T-helper 2 cell treated with Interferon-gamma antibody and Interleukin-4, amounts not matched to agents 5 μg/mL and 100 μg/mL, for 36 hours (primary cell): ENCODE measurements at regions not wholly inside any gene's neighbourhood (a gene's known extent, or its start where the extent isn't known, plus 50 kb on each side); places are given as distances from the start of the nearest gene placed in this dataset.

Source experiments
- DNase-seq: peaks from one replicate; pipeline ENCODE4 v3.0.0; 2021; ENCODE audit warnings: low spot score
- H3K27ac Mint-ChIP-seq: one replicate; pipeline ENCODE4 v1.8.0; 2021; ENCODE audit warnings: mild to moderate bottlenecking, mixed read lengths
- H3K27me3 Mint-ChIP-seq: one replicate; pipeline ENCODE4 v1.8.0; 2021; ENCODE audit warnings: low read depth, mixed read lengths
- H3K36me3 Mint-ChIP-seq: one replicate; pipeline ENCODE4 v1.8.0; 2021; ENCODE audit warnings: low read depth, mixed read lengths
- H3K4me1 Mint-ChIP-seq: one replicate; pipeline ENCODE4 v1.8.0; 2021; ENCODE audit warnings: low read depth, mixed read lengths
- H3K4me3 Mint-ChIP-seq: one replicate; pipeline ENCODE4 v1.8.0; 2022; ENCODE audit warnings: mild to moderate bottlenecking, moderate library complexity, mixed read lengths
- H3K9me3 Mint-ChIP-seq: one replicate; pipeline ENCODE4 v1.8.0; 2021; ENCODE audit warnings: mixed read lengths

DNA sequence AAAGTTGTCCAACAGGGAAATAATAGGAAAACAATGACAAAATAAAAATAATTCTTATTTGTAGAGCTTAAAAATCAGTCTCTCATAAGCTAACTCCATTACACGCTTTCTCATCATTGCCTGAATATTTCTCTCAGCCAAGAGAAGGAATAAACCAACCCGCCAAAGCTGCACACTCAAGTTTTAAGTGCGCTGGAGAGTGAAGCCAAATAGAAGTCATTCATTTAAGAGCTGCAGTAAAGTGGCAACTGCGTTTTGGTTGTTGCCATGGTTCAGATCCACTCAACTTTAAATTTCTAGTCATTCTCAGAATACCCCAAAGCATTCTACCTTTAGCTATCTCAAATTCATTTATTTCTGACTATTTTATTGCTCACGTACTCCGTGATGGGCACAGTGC is 230.7 kb downstream of the CBLN4 start:
- Mint-ChIP-seq H3K36me3 (no peaks in the 10 kb centered on the region), H3K4me3 (no peak overlapping the region), H3K27ac (no peak overlapping the region), H3K27me3 (no peaks in the 10 kb centered on the region), H3K4me1 (no peaks in the 10 kb centered on the region), H3K9me3 (peaks cover 31% of the 10 kb centered on the region)
- DNase-seq = no peak

DNA sequence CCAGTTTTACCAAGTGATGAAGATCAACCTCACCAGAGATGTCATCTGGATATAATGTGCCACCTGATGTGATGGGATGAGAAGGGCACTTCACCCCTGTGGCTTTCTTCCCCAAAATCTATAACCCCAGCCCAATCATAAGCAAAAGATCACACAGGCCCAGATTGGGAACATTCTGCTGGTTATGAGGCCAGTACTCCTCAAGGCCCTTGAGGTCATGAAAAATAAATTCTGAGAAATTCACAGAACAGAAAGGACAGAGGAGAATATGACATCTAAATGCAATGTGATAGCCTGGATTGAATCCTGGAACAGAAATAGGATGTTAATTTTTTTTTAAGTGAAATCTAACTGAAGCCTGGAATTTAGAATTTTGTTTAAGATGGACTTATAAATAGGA is 243.5 kb downstream of the CBLN4 start:
- Mint-ChIP-seq H3K27me3 (no peaks in the 10 kb centered on the region), H3K4me3 (no peak overlapping the region), H3K27ac (no peak overlapping the region), H3K4me1 (no peaks in the 10 kb centered on the region), H3K36me3 (no peaks in the 10 kb centered on the region), H3K9me3 (peaks cover 51% of the 10 kb centered on the region)
- DNase-seq = no peak

DNA sequence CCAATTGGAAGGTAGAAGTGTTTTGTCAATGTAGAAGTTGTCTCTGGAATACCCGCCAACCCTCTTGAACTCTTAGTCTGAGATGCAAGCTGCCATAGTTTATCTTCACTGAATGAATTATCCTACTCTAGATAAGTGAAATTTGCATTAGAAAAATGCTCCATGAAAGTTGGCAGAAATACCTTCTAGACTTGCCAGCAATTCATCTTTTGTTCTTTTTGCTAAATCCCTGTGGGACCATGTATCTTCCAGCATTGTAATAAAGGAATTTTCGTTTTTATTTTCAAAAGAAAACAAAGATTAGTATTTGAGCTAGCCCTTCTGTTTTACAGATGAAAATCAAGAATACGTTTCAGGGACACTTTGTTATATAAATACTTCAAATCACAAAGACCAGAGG is 244.2 kb downstream of the CBLN4 start:
- DNase-seq = no peak
- no peak overlapping the region for H3K27ac Mint-ChIP-seq
- H3K9me3 Mint-ChIP-seq = peaks cover 48% of the 10 kb centered on the region
- no peak overlapping the region for H3K4me3 Mint-ChIP-seq
- H3K27me3 Mint-ChIP-seq = no peaks in the 10 kb centered on the region
- no peaks in the 10 kb centered on the region for H3K36me3 Mint-ChIP-seq
- no peaks in the 10 kb centered on the region for H3K4me1 Mint-ChIP-seq

DNA sequence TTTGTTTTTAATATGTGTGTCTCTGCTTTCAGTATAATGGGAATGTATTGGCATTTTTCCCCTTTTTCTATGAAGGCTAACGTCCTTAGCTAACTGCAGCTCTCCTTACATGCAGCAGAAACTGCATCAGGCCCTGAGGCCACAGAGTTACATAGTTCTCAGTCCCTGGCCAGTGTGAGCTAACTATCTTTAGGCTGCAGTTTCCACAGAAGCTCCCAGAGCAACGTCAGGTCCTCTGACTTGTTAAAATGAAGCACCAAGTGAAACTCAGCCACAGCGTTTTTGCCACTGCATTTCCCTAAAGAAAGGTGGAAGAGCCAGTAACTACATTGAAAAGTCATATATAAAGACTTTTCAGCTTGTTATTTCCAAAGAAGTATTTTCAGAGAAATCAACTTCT is 244.7 kb downstream of the CBLN4 start:
- no peak overlapping the region for H3K4me3 Mint-ChIP-seq
- no peaks in the 10 kb centered on the region for H3K4me1 Mint-ChIP-seq
- no peak overlapping the region for H3K27ac Mint-ChIP-seq
- DNase-seq = no peak
- no peaks in the 10 kb centered on the region for H3K27me3 Mint-ChIP-seq
- H3K9me3 Mint-ChIP-seq = peaks cover 46% of the 10 kb centered on the region
- no peaks in the 10 kb centered on the region for H3K36me3 Mint-ChIP-seq

DNA sequence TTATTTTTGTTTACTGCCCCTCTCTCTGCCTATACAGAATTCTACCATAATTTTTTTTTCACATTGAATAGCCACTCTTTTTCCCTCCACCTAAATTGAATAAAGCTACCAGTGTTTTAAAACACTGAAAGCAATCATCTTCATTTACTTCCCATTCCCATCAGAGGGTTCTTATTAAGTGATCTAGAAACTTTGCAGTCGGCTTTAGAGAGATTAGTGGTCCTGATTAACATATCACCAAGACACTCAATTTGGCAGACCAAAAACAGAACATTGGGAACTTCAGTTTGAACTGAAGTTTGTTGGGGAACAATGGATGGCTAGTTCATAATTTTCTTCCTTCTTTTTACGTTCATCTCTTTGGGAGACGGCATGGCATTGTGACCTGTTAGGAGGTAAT is 249.5 kb downstream of the CBLN4 start:
- no peak overlapping the region for H3K27ac Mint-ChIP-seq
- no peaks in the 10 kb centered on the region for H3K4me1 Mint-ChIP-seq
- no peak overlapping the region for H3K4me3 Mint-ChIP-seq
- no peaks in the 10 kb centered on the region for H3K36me3 Mint-ChIP-seq
- peaks cover 19% of the 10 kb centered on the region for H3K9me3 Mint-ChIP-seq
- H3K27me3 Mint-ChIP-seq = no peaks in the 10 kb centered on the region
- no peak for DNase-seq

DNA sequence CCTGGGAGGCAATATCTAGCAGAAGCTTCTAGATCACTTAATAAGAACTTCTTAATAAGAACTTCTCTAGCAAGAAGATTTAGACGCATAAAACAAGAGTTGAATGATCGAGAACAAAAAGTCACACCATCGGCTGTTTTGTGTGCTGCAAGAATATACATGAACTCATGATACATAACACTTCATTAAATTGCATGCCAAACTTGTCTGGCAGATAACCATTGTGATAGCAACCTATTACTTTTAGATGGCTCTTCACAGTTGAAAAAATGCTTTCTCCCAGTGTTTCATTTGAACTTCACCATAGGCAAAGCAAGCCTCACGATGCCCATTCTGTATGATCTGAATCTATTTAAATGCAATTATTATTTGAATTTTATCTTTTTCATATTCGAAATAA is 249.9 kb downstream of the CBLN4 start:
- Mint-ChIP-seq H3K36me3 (no peaks in the 10 kb centered on the region), H3K4me1 (no peaks in the 10 kb centered on the region), H3K9me3 (peaks cover 15% of the 10 kb centered on the region), H3K27ac (no peak overlapping the region), H3K27me3 (no peaks in the 10 kb centered on the region), H3K4me3 (no peak overlapping the region)
- no peak for DNase-seq

DNA sequence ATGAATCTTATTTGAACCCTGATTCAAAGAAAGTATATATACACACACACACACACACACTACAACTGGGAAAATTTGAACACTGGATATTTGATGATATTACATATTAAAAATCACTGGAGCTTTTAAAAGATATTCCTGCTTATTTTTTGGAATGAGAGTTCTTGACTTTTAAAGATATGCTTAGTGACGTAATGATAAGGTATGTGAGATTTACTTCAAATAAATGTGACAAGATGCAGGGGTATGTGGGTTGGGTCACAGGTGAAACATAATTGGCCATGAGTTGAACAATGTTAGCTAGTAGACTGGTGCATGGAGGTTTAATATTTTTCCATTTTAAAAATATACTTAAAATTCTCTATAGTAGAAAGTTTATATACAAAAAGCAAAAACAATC is 258.6 kb downstream of the CBLN4 start:
- no peaks in the 10 kb centered on the region for H3K27me3 Mint-ChIP-seq
- H3K4me3 Mint-ChIP-seq = no peak overlapping the region
- H3K4me1 Mint-ChIP-seq = no peaks in the 10 kb centered on the region
- peaks cover 31% of the 10 kb centered on the region for H3K9me3 Mint-ChIP-seq
- DNase-seq = no peak
- no peak overlapping the region for H3K27ac Mint-ChIP-seq
- no peaks in the 10 kb centered on the region for H3K36me3 Mint-ChIP-seq

DNA sequence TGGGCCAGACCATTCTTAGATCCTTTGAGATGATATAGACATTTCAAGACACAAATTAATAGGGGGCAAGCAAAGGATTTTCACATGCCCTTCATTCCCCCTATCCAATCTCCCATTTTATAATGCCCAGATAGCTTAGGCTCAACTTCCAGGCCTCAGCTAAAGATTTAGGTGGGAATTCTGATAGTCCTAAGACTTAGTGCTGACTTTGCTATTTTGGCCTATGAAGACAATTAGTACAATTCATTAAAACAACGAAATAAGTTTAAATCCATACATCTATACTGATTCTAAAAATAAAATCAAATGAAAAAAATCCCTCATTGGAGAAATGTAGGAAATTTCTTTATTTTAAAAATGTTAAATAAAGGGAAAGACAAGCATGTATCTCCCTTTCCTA is 259.5 kb downstream of the CBLN4 start:
- Mint-ChIP-seq H3K4me3 (no peak overlapping the region), H3K27me3 (no peaks in the 10 kb centered on the region), H3K36me3 (no peaks in the 10 kb centered on the region), H3K4me1 (no peaks in the 10 kb centered on the region), H3K27ac (no peak overlapping the region), H3K9me3 (peaks cover 33% of the 10 kb centered on the region)
- no peak for DNase-seq

DNA sequence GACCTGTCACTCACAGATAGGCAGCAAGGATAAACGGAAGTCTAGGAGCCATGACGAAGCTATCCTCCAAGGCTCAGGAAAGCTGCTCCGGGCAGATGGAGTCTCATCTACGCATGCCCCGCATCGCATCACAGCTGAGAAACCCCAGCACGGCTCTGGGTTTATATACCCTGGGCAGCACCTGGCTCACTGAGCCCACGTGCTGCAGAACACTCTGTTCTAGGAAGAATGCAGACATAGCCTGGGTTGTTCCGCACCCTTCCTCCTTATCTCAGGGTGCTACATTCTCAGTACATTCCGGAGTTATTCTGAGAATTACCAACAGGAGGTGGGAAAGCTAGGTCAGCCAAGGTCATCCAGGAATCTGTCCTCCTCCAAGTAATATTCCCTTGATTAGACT is 260.4 kb downstream of the CBLN4 start:
- no peaks in the 10 kb centered on the region for H3K27me3 Mint-ChIP-seq

DNA sequence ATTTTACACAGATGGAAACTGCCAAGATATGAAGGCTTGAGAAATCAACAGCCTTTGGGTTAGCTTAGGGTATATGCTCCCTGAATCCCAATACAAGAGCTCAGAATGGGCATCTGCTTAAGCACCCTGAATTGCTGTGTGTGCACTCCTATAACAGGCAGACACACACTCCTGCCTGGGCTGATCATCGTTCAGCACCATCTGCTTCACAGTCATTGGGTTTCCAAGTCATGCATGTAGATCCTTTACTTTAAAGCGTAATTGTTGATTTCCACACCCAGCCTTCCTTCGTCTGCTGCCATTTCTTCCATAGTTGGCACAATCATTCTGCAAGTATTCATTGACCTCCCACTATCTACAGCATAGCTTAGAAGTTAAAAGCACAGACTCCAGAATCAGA is 263.5 kb downstream of the CBLN4 start:
- Mint-ChIP-seq H3K27ac (no peak overlapping the region), H3K4me1 (no peaks in the 10 kb centered on the region), H3K4me3 (no peak overlapping the region), H3K36me3 (no peaks in the 10 kb centered on the region), H3K27me3 (no peaks in the 10 kb centered on the region), H3K9me3 (peaks cover 40% of the 10 kb centered on the region)
- no peak for DNase-seq

More for the DNA sequence above, 260.4 kb downstream of the CBLN4 start:
- H3K36me3 Mint-ChIP-seq = no peaks in the 10 kb centered on the region
- no peak overlapping the region for H3K27ac Mint-ChIP-seq
- H3K4me1 Mint-ChIP-seq = no peaks in the 10 kb centered on the region
- peaks cover 37% of the 10 kb centered on the region for H3K9me3 Mint-ChIP-seq
- DNase-seq = no peak
- H3K4me3 Mint-ChIP-seq = no peak overlapping the region

DNA sequence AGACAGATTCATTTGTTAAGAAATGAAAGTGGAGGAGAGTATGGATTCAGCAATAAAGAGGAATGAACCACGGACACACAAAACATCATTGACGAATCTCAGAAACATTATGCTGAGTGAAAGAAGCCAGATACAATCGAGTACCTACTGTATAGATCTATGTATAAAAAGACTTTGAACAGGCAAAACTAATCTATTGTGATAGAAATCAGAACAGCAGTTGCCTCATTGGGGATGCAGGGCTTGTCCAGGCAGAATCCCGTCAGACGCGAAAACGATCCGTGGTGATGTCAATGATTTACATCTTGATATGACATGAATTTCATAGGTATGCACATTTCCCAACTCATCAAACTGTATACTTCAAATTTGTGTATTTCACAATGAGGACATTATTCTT is 265.2 kb downstream of the CBLN4 start:
- Mint-ChIP-seq H3K4me3 (no peak overlapping the region), H3K9me3 (peaks cover 46% of the 10 kb centered on the region), H3K27ac (no peak overlapping the region), H3K27me3 (no peaks in the 10 kb centered on the region), H3K4me1 (no peaks in the 10 kb centered on the region), H3K36me3 (no peaks in the 10 kb centered on the region)
- no peak for DNase-seq

DNA sequence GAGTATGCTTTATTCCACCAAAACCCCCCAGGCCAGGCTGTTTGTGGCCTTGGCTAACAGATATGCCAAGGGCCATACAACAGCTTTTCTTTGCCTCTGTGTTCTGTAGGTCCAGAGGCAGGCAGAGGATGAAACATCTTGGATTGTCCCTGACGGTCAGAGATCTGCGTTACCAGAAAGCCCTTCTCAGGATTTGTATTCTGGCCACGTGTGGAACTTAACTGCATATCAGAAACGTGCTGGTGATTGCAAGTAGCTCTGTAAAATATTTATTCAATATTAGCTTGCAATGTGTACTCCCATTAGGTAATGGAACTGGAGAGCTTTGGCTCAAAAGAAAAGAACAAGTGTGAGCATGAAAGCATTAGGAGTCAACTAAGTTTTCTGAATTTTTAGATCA is 275.0 kb downstream of the CBLN4 start:
- Mint-ChIP-seq H3K27ac (no peak overlapping the region), H3K27me3 (no peaks in the 10 kb centered on the region), H3K4me1 (no peaks in the 10 kb centered on the region), H3K9me3 (peaks cover 41% of the 10 kb centered on the region), H3K36me3 (no peaks in the 10 kb centered on the region), H3K4me3 (no peak overlapping the region)
- no peak for DNase-seq

DNA sequence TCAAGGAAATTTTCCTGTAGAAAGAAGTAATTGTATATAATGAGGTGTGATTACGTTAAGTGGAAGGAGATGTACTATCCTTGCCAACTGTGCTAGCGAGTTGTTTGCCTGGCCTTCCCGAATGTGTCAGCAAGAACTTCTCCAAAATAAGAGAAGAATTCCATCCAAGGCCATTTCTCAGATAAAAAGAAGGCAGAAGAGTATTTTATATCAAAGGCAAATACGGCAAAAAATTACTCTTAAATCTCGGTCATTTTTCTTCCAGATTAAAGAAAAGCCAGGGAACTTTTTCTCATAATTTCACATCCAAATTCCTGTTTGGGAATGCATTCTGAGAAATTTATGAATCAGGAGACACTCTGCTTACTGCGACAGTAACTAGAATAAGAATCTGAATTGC is 290.6 kb downstream of the CBLN4 start:
- Mint-ChIP-seq H3K27ac (no peak overlapping the region), H3K4me1 (no peaks in the 10 kb centered on the region), H3K4me3 (no peak overlapping the region), H3K27me3 (no peaks in the 10 kb centered on the region), H3K9me3 (peaks cover 44% of the 10 kb centered on the region), H3K36me3 (no peaks in the 10 kb centered on the region)
- no peak for DNase-seq

DNA sequence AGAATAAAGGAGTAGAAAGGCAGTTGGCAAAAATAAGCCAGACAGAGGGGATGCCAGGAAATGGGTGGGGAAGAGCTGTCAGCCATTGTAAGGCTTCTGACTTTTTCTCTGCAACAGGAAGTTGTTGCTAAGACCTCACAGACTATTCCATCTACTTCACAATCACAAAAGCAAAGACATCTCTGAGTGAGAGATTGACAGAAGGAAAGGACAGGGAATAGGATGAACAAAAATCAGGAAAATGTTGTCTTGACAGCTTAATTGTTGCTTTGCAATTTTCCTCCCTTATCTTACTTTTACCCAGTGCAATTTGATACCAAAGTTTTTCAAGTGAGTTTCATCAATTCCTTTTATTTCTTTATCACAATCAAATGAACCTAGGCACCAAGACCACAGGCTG is 291.2 kb downstream of the CBLN4 start:
- H3K4me3 Mint-ChIP-seq = no peak overlapping the region
- H3K4me1 Mint-ChIP-seq = no peaks in the 10 kb centered on the region
- no peak for DNase-seq
- peaks cover 45% of the 10 kb centered on the region for H3K9me3 Mint-ChIP-seq
- H3K27me3 Mint-ChIP-seq = no peaks in the 10 kb centered on the region
- H3K36me3 Mint-ChIP-seq = no peaks in the 10 kb centered on the region
- H3K27ac Mint-ChIP-seq = no peak overlapping the region

DNA sequence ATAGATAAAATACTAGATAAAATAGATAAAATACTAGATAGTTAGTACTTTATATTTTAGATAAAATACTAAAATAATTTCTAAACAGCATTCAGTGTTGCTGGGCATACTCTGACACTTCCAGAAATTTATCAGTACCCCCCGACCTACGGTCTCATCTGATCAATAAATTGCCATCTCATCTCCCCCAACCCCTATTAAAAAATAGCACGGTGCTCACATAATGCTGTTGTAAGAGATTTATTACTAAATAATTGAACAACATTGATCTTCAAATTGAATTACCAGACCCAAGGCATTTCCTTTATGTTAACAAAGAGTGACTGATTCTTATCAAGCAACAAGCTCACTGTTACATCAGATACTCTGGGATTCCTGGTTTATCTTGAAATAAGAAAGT is 300.9 kb downstream of the CBLN4 start:
- Mint-ChIP-seq H3K9me3 (peaks cover 15% of the 10 kb centered on the region), H3K4me1 (no peaks in the 10 kb centered on the region), H3K36me3 (no peaks in the 10 kb centered on the region), H3K27me3 (no peaks in the 10 kb centered on the region), H3K4me3 (no peak overlapping the region), H3K27ac (no peak overlapping the region)
- DNase-seq = no peak

DNA sequence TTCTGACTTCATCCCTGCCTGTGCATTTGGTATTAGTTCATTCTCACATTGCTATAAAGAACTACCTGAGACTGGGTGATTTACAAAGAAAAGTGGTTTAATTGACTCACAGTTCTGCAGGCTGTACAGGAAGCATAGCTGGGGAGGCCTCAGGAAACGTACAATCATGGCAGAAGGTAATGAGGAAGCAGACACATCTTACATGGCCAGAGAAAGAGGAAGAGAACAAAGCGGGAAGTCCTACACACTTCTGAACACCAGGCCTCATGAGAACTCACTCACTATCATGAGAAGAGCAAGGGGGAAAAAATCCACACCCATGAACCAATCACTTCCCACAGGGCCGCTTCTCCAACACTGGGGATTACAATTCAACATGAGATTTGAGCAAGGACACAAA is 303.9 kb downstream of the CBLN4 start:
- H3K27me3 Mint-ChIP-seq = no peaks in the 10 kb centered on the region
- no peaks in the 10 kb centered on the region for H3K36me3 Mint-ChIP-seq
- no peak overlapping the region for H3K27ac Mint-ChIP-seq
- no peaks in the 10 kb centered on the region for H3K4me1 Mint-ChIP-seq
- H3K4me3 Mint-ChIP-seq = no peak overlapping the region
- DNase-seq = no peak
- H3K9me3 Mint-ChIP-seq = peaks cover 10% of the 10 kb centered on the region
